ENCODE measurements at regions not wholly inside any gene's neighbourhood (a gene's known extent, or its start where the extent isn't known, plus 50 kb on each side); places are given as distances from the start of the nearest gene placed in this dataset.
"Not testable (repeated sequence)": the region's sequence is repeated elsewhere in the genome, so short reads cannot be mapped to it uniquely, and the experiment has no call there.

DNA sequence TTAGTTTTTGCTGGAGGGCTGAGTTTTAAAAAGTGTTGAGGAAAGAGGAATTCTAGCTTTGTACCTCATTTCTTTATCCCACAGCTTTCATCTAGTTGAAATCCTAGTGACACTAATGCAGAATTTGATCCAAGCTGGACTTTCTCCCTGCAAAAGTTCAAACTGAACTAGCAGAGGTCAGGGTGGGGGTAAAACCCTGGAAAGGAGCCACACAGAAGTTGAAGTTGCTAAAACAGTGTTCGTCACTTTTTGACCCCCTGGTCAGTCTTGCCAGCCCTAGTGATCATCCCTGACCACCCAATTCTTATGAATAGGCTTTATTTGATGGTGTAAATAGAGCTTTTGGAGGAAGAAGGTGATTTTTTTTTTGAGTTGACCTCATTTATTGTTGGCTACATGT lies 390.4 kb downstream of the TMEM38B start:
- DNase-seq (ENCODE audit: low read depth) = no peak
- no peak overlapping the region for H3K4me3 ChIP-seq (ENCODE audit: control insufficient read depth, low read depth, low read length)
- TF ChIP-seq, protein P1, sequence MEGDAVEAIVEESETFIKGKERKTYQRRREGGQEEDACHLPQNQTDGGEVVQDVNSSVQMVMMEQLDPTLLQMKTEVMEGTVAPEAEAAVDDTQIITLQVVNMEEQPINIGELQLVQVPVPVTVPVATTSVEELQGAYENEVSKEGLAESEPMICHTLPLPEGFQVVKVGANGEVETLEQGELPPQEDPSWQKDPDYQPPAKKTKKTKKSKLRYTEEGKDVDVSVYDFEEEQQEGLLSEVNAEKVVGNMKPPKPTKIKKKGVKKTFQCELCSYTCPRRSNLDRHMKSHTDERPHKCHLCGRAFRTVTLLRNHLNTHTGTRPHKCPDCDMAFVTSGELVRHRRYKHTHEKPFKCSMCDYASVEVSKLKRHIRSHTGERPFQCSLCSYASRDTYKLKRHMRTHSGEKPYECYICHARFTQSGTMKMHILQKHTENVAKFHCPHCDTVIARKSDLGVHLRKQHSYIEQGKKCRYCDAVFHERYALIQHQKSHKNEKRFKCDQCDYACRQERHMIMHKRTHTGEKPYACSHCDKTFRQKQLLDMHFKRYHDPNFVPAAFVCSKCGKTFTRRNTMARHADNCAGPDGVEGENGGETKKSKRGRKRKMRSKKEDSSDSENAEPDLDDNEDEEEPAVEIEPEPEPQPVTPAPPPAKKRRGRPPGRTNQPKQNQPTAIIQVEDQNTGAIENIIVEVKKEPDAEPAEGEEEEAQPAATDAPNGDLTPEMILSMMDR (IDR thresholded peaks at IDR 0.05; ENCODE audit: control insufficient read depth, insufficient read depth, low read depth, low read length, missing control alignments) = no peak

DNA sequence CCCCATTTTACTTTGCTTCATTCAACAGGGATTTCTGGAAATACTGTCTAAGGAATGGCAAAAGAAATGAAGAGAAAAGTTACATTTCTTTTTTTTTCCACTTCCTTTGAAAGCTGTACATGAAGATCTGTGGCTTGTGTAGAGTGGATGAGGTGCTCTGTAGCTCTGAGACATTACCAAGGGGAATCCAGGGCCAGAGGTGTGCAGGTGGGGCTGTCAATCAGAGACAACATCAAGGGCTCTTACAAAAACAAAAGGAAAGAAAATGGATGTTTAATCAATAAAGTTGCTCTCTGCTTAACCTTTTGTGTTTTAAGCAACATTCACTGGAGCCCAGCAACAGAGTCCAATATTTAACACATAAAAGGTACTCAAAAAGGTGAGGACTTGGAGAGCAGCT lies 391.1 kb downstream of the TMEM38B start:
- no peak overlapping the region for H3K4me3 ChIP-seq (ENCODE audit: control insufficient read depth, low read depth, low read length)
- TF ChIP-seq, protein P1 (IDR thresholded peaks at IDR 0.05; ENCODE audit: control insufficient read depth, insufficient read depth, low read depth, low read length, missing control alignments) = no peak
- DNase-seq (ENCODE audit: low read depth) = no peak

DNA sequence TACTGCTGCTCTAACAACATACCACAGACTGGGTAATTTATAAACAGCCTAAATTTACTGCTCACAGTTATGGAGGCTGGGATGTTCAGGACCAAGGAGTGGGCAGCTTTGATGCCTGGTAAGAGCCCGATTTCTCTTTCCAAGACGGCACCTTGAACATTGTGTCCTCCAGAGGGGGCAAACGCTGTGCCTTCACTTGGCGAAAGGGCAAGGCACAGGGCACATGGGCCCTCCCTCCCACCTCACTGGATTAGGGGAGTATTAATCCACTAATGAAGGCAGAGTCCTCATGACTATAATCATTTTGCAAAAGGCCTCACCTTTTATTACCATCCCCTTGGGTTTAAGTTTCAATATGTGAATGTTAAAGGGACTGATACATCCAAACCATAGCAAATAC lies 397.7 kb downstream of the TMEM38B start:
- TF ChIP-seq, protein P1 (IDR thresholded peaks at IDR 0.05; ENCODE audit: control insufficient read depth, insufficient read depth, low read depth, low read length, missing control alignments) = no peak
- no peak overlapping the region for H3K4me3 ChIP-seq (ENCODE audit: control insufficient read depth, low read depth, low read length)
- DNase-seq (ENCODE audit: low read depth) = no peak

DNA sequence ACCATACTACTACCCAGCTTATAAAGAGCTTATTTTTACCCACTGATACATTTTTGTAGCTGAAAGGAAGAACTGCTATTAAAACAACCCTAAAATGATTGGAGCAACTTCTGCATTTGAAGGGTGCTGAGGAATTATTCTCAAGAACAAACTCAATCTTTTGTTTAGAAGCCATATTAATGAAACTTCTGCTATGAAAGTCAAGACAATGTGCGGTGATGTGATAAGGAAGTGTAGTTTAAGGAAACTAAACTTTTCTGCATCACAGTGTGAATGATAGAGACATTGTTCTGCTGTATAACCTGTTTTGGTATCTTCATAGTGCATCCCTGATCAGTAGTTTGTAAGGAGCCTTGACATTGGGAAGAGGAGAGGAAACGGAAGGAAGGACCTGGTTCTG lies 408.5 kb downstream of the TMEM38B start:
- TF ChIP-seq, protein P1 (IDR thresholded peaks at IDR 0.05; ENCODE audit: control insufficient read depth, insufficient read depth, low read depth, low read length, missing control alignments) = no peak
- no peak overlapping the region for H3K4me3 ChIP-seq (ENCODE audit: control insufficient read depth, low read depth, low read length)
- no peak for DNase-seq (ENCODE audit: low read depth)

DNA sequence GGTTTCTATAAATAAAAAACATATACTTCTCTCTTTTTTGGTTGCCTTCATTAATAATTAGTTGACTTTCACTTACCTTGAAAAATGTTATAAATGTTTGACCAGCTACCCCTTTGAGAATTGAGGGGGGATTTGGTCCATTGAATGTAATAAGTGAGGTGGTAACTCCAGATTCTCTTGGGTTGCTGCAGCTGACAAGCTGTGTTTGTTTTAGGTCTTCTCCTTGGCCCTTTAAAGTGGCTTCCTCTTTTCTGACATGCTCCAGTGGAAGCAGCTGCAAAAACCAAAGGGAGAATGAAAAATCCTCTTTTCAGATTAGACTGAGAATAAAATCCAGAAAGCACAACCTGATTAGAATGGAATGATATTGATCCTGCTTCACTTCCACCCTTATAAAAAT lies 410.5 kb downstream of the TMEM38B start:
- no peak overlapping the region for H3K4me3 ChIP-seq (ENCODE audit: control insufficient read depth, low read depth, low read length)
- no peak for DNase-seq (ENCODE audit: low read depth)
- TF ChIP-seq, protein P1 (IDR thresholded peaks at IDR 0.05; ENCODE audit: control insufficient read depth, insufficient read depth, low read depth, low read length, missing control alignments) = no peak

DNA sequence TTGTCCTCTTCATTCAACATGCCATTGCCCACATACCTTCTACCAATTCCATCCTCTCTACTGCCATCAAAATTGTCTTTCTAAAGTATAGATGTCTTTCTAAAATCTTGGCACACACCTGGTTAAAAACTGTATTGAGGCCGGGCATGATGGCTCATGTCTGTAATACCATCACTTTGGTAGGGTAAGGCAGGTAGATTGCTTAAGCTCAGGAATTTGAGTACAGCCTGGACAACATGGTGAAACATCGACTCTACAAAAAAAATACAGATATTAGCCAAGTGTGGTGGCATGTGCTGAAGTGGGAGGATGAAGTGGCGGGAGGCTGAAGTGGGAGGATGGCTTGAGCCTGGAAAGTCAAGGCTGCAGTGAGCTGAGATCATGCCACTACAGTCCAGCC lies 412.1 kb downstream of the TMEM38B start:
- TF ChIP-seq, protein P1 (IDR thresholded peaks at IDR 0.05; ENCODE audit: control insufficient read depth, insufficient read depth, low read depth, low read length, missing control alignments) = no peak
- no peak for DNase-seq (ENCODE audit: low read depth)
- no peak overlapping the region for H3K4me3 ChIP-seq (ENCODE audit: control insufficient read depth, low read depth, low read length)

DNA sequence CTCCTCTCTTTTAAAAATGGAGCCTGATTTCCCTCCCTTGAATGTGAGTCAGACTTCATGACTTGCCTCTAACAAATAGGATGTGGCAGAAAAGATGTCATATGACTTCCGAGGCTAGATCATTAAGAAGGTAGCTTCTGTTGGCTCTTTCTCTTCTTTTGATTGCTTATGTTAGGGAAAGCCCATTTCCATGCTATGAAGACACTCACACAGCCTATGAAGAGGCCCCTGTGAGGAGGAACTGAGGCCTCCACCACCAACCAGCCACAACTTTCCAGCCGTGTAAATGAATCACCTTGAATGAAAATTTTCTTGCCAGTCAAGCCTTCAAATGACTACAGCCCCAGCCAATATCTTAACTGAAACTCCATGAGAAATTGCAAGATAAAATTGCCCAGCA lies 413.4 kb downstream of the TMEM38B start:
- no peak for DNase-seq (ENCODE audit: low read depth)
- H3K4me3 ChIP-seq (ENCODE audit: control insufficient read depth, low read depth, low read length) = no peak overlapping the region
- TF ChIP-seq, protein P1 (IDR thresholded peaks at IDR 0.05; ENCODE audit: control insufficient read depth, insufficient read depth, low read depth, low read length, missing control alignments) = no peak

DNA sequence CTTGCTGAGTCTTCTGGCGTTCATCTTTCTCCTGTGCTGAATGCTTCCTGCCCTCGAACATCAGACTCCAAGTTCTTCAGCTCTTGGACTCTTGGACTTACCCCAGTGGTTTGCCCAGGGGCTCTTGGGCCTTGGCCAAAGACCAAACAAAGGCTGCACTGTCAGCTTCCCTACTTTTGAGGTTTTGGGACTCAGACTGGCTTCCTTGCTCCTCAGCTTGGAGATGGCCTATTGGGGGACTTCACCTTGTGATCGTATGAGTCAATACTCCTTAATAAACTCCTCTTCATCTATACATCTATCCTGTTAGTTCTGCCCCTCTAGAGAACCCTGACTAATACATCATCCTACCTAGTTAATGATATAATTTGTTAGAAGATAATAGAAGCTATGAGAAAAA lies 415.4 kb downstream of the TMEM38B start:
- DNase-seq (ENCODE audit: low read depth); H3K4me3 ChIP-seq (ENCODE audit: control insufficient read depth, low read depth, low read length): not testable (repeated sequence)
